ENCODE measurements at regions not wholly inside any gene's neighbourhood (a gene's known extent, or its start where the extent isn't known, plus 50 kb on each side); places are given as distances from the start of the nearest gene placed in this dataset.

- no peak for DNase-seq (ENCODE audit: low read depth, low spot score)
- Histone ChIP-seq H3K9ac (ENCODE audit: low read length) (no peak overlapping the region), H3K4me3 (replicated peaks in 1 of 2; ENCODE audit: low read depth in 1 of 2, low read length in 2 of 2) (no peak overlapping the region), H2AFZ (ENCODE audit: low read depth, low read length, poor library complexity, severe bottlenecking) (no peak overlapping the region), H3K36me3 (ENCODE audit: control insufficient read depth in 1 of 2, insufficient read depth in 2 of 2, low read length in 2 of 2) (no peaks in the 10 kb centered on the region), H3K27ac (ENCODE audit: low read depth, low read length) (no peak overlapping the region), H3K4me1 (ENCODE audit: control insufficient read depth in 1 of 2, insufficient read depth in 2 of 2, low read length in 2 of 2) (no peaks in the 10 kb centered on the region), H3K27me3 (ENCODE audit: insufficient read depth, low read length) (no peaks in the 10 kb centered on the region), H3K4me2 (ENCODE audit: low read length) (no peak overlapping the region), H3K9me3 (ENCODE audit: control insufficient read depth in 1 of 2, insufficient read depth in 1 of 2, low read depth in 1 of 2, low read length in 2 of 2) (peaks cover 9 to 23% of the 10 kb centered on the region in 2 experiments; a peak in 2 of 4 replicates), H4K20me1 (ENCODE audit: insufficient read depth) (no peaks in the 10 kb centered on the region), H3K9me2 (ENCODE audit: insufficient read depth) (no peaks in the 10 kb centered on the region), H3K79me2 (ENCODE audit: insufficient read depth, low read length) (no peaks in the 10 kb centered on the region)
- ATAC-seq: no peak
- intact Hi-C loops (cut with micrococcal nuclease): no loop called here
- CTCF ChIA-PET: no interaction called here
- RAD21 ChIA-PET (ENCODE audit: low non-redundant PET in 1 of 2, low total read pairs in 2 of 2, uncharacterized antibody in 2 of 2, unreplicated experiment in 2 of 2): no interaction called here
- BruUV-seq (replicated peaks): no TSS peak
- no peak for TF ChIP-seq FOSL1 (IDR thresholded peaks at IDR 0.05; ENCODE audit: low read depth)
- TF ChIP-seq ELF1 (IDR thresholded peaks at IDR 0.05; ENCODE audit: borderline replicate concordance, low read depth): no peak
- TF ChIP-seq, protein P1, sequence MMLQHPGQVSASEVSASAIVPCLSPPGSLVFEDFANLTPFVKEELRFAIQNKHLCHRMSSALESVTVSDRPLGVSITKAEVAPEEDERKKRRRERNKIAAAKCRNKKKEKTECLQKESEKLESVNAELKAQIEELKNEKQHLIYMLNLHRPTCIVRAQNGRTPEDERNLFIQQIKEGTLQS (IDR thresholded peaks at IDR 0.05): no peak
- TF ChIP-seq EZH2phosphoT487 (IDR thresholded peaks at IDR 0.05; ENCODE audit: borderline replicate concordance): no peak
- TF ChIP-seq POLR2A (IDR thresholded peaks at IDR 0.05; ENCODE audit: borderline replicate concordance, extremely low read depth, insufficient read depth, insufficient read length): no peak
- no peak for TF ChIP-seq EGR1 (IDR thresholded peaks at IDR 0.05; ENCODE audit: low read depth)
- TF ChIP-seq CBX3 (IDR thresholded peaks at IDR 0.05; ENCODE audit: low read depth): no peak
- TF ChIP-seq MAX (IDR thresholded peaks at IDR 0.05): no peak
- TF ChIP-seq RAD21 (IDR thresholded peaks at IDR 0.05; ENCODE audit: low read depth): no peak
- TF ChIP-seq CTCF (IDR thresholded peaks at IDR 0.05 in 2 of 3, conservative IDR thresholded peaks at IDR 0.05 in 1 of 3; ENCODE audit: borderline replicate concordance in 1 of 3, insufficient read depth in 1 of 3, low read depth in 2 of 3, low read length in 2 of 3): no peak
- no peak for TF ChIP-seq SP1 (IDR thresholded peaks at IDR 0.05; ENCODE audit: low read depth)
- no peak for TF ChIP-seq SRF (IDR thresholded peaks at IDR 0.05; ENCODE audit: low read depth)
- TF ChIP-seq EZH2 (IDR thresholded peaks at IDR 0.05): no peak
- no peak for TF ChIP-seq ZBTB33 (IDR thresholded peaks at IDR 0.05; ENCODE audit: extremely low read depth, insufficient replicate concordance, low read length)
- no peak for TF ChIP-seq POLR2AphosphoS5 (IDR thresholded peaks at IDR 0.05; ENCODE audit: low read depth, low read length)
- TF ChIP-seq TCF7L2 (IDR thresholded peaks at IDR 0.05; ENCODE audit: borderline replicate concordance, extremely low read depth, insufficient read depth, insufficient read length): no peak
- no peak for TF ChIP-seq CEBPB (IDR thresholded peaks at IDR 0.05; ENCODE audit: low read depth)
- no peak for TF ChIP-seq ZNF274 (IDR thresholded peaks at IDR 0.05; ENCODE audit: low read depth, low read length)
- POLR2A ChIA-PET: no interaction called here
These were observed 583.1 kb upstream of the SALL1 start for GRCh38 chr16:51734220-51734619.
